ELF-1 (cell line): ENCODE measurements at regions not wholly inside any gene's neighbourhood (a gene's known extent, or its start where the extent isn't known, plus 50 kb on each side); places are given as distances from the start of the nearest gene placed in this dataset.
A peak's percentile ranks its signal among the peaks of the same experiment; 100 is the strongest.

Source experiments
- DNase-seq: peaks from one replicate; pipeline ENCODE4 v3.0.0-alpha.2; 2016; ENCODE audit warnings: low read depth, low spot score

DNA sequence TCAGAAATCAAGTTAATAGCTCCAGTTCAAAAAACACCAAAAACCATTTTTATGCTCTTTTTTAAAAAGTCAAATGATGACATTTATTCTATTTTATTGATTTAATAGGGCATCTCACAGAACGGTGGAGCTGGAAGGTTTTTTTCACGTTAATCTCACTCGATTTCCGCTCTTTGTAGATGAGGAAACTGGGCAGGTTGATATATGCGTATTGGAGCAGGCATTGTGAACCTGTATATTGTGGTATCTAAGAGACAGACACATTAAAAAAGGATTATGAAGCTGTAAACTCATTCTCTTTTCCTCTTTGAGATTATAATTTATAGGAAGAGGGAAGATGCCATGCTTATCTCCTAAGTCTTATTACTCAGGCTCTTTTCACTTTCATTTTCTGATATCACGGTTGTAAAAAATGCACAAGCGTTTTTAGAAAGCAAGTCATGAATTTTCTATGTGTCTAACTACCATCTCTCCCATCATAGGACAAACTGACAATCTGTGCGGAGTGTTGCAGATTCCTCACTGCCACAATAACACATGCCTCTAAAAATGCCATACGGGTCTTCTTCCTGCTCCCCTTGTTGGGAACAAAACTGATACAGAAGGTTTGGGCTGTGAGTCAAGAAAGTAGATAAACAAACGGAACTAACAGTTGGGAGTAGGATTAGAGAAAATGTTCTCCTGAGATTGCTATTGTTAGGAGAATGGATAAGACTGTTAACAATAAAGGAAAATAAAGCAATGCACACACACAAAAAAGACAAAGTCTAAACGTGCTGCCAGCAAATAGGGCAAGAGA, 1997.7 kb downstream of the MAT2B start:
- DNase-seq: no peak

GRCh38 chr5:165504674-165505073, 1999.3 kb downstream of the MAT2B start:
- DNase-seq: no peak

DNA sequence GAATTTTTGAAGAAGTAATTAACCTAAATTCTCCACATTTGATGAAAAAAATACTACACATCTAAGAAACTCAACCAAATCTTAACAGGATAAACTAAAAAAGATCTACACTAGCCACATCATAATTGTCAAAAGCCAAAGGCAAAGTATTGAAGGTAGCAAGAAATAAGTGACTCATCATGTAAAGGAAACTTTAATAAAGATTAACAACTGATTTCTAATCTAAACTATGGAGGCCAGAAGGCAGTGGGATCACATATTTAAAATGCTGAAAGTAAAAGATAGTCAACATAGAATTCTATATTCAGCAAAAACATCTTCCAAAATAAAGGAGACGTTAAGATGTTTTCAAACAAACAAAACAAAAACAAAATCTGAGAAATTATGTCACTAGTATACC, 2002.9 kb downstream of the MAT2B start:
- no peak for DNase-seq

GRCh38 chr5:165508861-165509260, 2003.4 kb downstream of the MAT2B start:
- no peak for DNase-seq

GRCh38 chr5:165521816-165522610, 2016.6 kb downstream of the MAT2B start:
- DNase-seq: no peak

- DNase-seq: no peak
Measured at GRCh38 chr5:165525271-165525670, 2019.9 kb downstream of the MAT2B start.

GRCh38 chr5:165526357-165526756, 2020.9 kb downstream of the MAT2B start:
- DNase-seq: no peak

DNA sequence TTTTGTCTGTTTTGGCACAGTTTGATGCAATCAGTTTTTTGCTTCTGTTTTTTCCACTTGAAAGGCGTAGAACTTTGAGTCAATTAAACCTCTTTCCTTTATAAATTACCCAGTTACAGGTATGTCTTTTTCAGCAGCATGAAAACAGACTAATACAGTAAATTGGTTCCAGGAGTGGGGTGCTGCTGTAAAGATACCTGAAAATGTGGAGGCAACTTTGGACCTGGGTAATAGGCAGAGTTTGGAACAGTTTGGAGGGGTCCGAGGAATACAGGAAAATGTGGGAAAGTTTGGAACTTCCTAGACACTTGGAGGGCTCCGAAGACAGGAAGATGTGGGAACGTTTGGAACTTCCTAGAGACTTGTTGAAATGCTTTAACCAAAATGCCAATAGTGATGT, 2022.2 kb downstream of the MAT2B start:
- no peak for DNase-seq

DNA sequence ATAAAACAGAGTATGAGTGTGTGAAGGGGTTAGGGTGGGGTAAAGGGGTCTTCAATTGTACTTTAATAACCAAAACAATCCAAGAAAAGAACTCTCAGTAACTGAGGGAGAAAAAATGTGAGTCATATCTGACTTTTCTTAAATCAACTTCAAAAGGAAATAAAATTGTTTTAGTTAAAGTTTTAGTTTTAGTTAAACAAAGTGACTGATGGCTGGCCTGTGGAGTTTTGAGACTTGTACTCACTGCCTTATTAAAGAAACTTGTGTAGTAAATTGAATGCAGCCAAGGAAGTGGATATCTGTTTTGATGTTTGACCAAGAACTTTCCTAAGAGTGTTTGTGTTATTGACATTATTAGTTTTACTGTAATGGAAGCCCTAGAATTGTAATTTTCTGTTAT, 2032.6 kb downstream of the MAT2B start:
- DNase-seq: no peak

GRCh38 chr5:165559645-165560044, 2054.2 kb downstream of the MAT2B start:
- peak; percentile 10 for DNase-seq

GRCh38 chr5:165560648-165561047, 2055.2 kb downstream of the MAT2B start:
- no peak for DNase-seq

DNA sequence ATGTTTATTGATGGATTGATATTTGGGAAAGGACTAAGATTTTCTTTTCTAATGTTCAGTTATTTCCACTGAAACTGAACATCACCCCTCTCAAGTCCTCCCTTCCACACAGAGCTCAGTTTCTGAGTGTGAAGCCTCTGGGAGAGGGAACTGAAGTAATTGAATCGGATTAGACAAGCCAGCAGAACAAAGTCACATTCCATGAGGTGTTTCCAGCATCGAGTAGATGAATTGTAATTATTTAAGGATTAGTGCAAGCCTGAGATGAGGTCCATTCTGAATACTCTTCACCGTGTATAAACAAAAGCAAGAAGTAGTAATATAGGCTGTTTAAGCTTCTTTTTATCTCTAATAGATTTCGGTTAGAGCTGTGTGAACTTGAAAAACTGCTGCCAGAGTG, 2060.5 kb downstream of the MAT2B start:
- DNase-seq: no peak

DNA sequence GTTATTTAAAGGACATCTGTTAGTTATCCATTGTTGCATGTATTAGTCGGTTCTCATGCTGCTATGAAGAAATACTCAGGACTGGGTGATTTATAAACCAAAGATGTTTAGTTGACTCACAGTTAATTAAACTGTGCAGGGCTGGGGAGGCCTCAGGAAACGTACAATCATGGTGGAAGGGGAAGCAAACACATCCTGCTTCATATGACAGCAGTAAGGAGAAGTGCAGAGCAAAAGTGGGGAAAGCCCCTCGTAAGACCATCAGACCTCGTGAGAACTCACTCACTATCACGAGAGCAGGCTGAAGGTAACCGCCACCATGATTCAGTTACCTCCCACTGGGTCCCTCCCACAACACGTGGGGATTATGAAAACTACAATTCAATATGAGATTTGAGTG, 2064.1 kb downstream of the MAT2B start:
- no peak for DNase-seq

GRCh38 chr5:165573445-165573844, 2068.0 kb downstream of the MAT2B start:
- DNase-seq: no peak

DNA sequence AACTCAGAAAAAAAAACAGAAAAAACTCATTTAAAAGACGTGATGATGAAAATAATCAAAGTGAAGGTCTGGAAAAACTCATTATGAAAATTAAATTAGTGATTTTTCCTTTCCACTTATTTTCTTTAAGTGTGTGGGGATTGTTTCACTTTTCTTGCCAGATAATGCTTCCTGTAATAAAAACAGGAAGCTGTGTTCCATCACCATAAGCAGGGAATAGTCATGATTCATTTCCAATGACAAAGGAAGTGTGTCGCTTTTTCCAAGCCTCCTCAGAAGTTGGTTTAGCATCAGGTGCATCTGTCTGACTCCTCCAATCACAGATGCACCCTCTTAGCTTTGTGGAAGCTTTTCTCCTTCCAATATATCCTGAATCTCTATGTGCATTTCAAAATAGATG, 2068.7 kb downstream of the MAT2B start:
- DNase-seq: no peak

- no peak for DNase-seq
Measured at GRCh38 chr5:165576678-165577275, 2071.4 kb downstream of the MAT2B start.

GRCh38 chr5:165579911-165580310, 2074.5 kb downstream of the MAT2B start:
- peak; percentile 13 for DNase-seq

GRCh38 chr5:165594693-165595092, 2089.3 kb downstream of the MAT2B start:
- no peak for DNase-seq

DNA sequence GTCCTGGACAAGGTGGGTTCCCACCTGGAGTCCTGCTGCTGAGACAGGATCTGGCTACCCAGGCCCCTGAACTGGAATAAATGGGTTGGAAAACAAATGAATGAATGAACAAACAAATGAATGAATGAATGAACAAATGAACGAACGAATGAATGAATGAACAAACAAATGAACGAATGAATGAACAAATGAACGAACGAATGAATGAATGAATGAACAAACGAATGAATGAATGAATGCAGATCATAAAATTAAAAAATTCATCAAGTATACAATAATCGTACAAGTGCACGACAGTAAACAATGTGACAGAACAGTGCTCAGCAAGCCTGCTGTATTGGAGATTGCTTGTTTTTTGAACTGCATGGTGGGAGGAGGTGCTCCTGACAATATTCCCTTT, 2097.1 kb downstream of the MAT2B start:
- DNase-seq: no peak

GRCh38 chr5:165607026-165607425, 2101.6 kb downstream of the MAT2B start:
- no peak for DNase-seq

GRCh38 chr5:165609871-165610270, 2104.5 kb downstream of the MAT2B start:
- no peak for DNase-seq
